GM18873 (cell line): ENCODE measurements at regions not wholly inside any gene's neighbourhood (a gene's known extent, or its start where the extent isn't known, plus 50 kb on each side); places are given as distances from the start of the nearest gene placed in this dataset.

Experiments
- ATAC-seq: cut with Tn5 transposase; IDR thresholded peaks from one replicate; pipeline ENCODE4 v1.9.1; 2021; ENCODE audit warnings: mild to moderate bottlenecking, moderate library complexity, moderate number of reproducible peaks; ENCODE audit not compliant: unreplicated experiment, low FRiP score

- ATAC-seq = no peak
Measured at GRCh38 chr13:33727297-33728083, 90.5 kb upstream of the RFC3 start.

- peak; percentile 94 for ATAC-seq
Measured at GRCh38 chr13:33728271-33729037, 89.5 kb upstream of the RFC3 start.

GRCh38 chr13:33730147-33730546 lies 87.8 kb upstream of the RFC3 start:
- ATAC-seq = no peak

- ATAC-seq = no peak
Measured at GRCh38 chr13:33730619-33731018, 87.3 kb upstream of the RFC3 start.

GRCh38 chr13:33735276-33735675 lies 82.7 kb upstream of the RFC3 start:
- ATAC-seq = no peak

GRCh38 chr13:33739254-33739653 lies 78.7 kb upstream of the RFC3 start:
- no peak for ATAC-seq

GRCh38 chr13:33740134-33740538 lies 77.8 kb upstream of the RFC3 start:
- no peak for ATAC-seq

- ATAC-seq = no peak
Measured at GRCh38 chr13:33742321-33742720, 75.6 kb upstream of the RFC3 start.

- peak; percentile 63 for ATAC-seq
Measured at GRCh38 chr13:33743438-33744368, 74.2 kb upstream of the RFC3 start.

- no peak for ATAC-seq
Measured at GRCh38 chr13:33744589-33745369, 73.2 kb upstream of the RFC3 start.

- ATAC-seq = peak; percentile 63
Measured at GRCh38 chr13:33745370-33746324, 72.3 kb upstream of the RFC3 start.

- ATAC-seq = no peak
Measured at GRCh38 chr13:33746867-33747266, 71.1 kb upstream of the RFC3 start.

GRCh38 chr13:33751151-33751550 lies 66.8 kb upstream of the RFC3 start:
- ATAC-seq = no peak

GRCh38 chr13:33752094-33752493 lies 65.9 kb upstream of the RFC3 start:
- ATAC-seq = no peak

- no peak for ATAC-seq
Measured at GRCh38 chr13:33752597-33752996, 65.4 kb upstream of the RFC3 start.

- ATAC-seq = no peak
Measured at GRCh38 chr13:33756929-33757328, 61.0 kb upstream of the RFC3 start.

- ATAC-seq = peak; percentile 74
Measured at GRCh38 chr13:33757713-33758112, 60.2 kb upstream of the RFC3 start.

GRCh38 chr13:33758113-33758512 lies 59.8 kb upstream of the RFC3 start:
- ATAC-seq = peak; percentile 59

- no peak for ATAC-seq
Measured at GRCh38 chr13:33761740-33762139, 56.2 kb upstream of the RFC3 start.
